Osteoblast (primary cell): ENCODE measurements at regions not wholly inside any gene's neighbourhood (a gene's known extent, or its start where the extent isn't known, plus 50 kb on each side); places are given as distances from the start of the nearest gene placed in this dataset.

Experiments
- DNase-seq: peaks from one replicate; pipeline ENCODE4 v3.0.0; 2011; ENCODE audit warnings: low spot score, mixed read lengths; ENCODE audit not compliant: insufficient read length; ENCODE audit errors: missing footprints
- H2AFZ ChIP-seq: 2 replicates; pipeline ENCODE4 v1.6.0; 2011; ENCODE audit warnings: mild to moderate bottlenecking, low read length
- H3K27ac ChIP-seq: 2 replicates; pipeline ENCODE4 v1.5.1; 2011; ENCODE audit warnings: mild to moderate bottlenecking, low read depth, low read length, moderate library complexity
- H3K27me3 ChIP-seq: 2 replicates; pipeline ENCODE4 v1.6.0; 2012; ENCODE audit warnings: mild to moderate bottlenecking, control low read depth, inconsistent platforms, low read length, moderate library complexity; ENCODE audit not compliant: insufficient read depth
- H3K36me3 ChIP-seq: 2 replicates; pipeline ENCODE4 v1.5.1; 2011; ENCODE audit warnings: mild to moderate bottlenecking, low read length, control low read depth, moderate library complexity; ENCODE audit not compliant: insufficient read depth
- H3K4me1 ChIP-seq: 2 replicates; pipeline ENCODE4 v1.5.1; 2011; ENCODE audit warnings: mild to moderate bottlenecking, low read length, control low read depth, moderate library complexity; ENCODE audit not compliant: insufficient read depth
- H3K4me2 ChIP-seq: 2 replicates; pipeline ENCODE4 v1.6.0; 2011; ENCODE audit warnings: mild to moderate bottlenecking, low read length; ENCODE audit not compliant: insufficient read depth
- H3K4me3 ChIP-seq: fragments of 200-600 bp; sonication (generic); 3 replicates; pipeline ENCODE4 v1.5.1; 2012; ENCODE audit warnings: mild to moderate bottlenecking, low read length, inconsistent platforms; ENCODE audit not compliant: insufficient read depth
- H3K79me2 ChIP-seq: 2 replicates; pipeline ENCODE4 v1.6.0; 2012; ENCODE audit warnings: mild to moderate bottlenecking, low read length, control low read depth, inconsistent platforms; ENCODE audit not compliant: insufficient read depth
- H3K9me3 ChIP-seq: 2 replicates; pipeline ENCODE4 v1.5.1; 2011; ENCODE audit warnings: low read depth, low read length, control low read depth
- H4K20me1 ChIP-seq: 2 replicates; pipeline ENCODE4 v1.6.0; 2012; ENCODE audit warnings: mild to moderate bottlenecking, low read length, control low read depth; ENCODE audit not compliant: insufficient read depth
- CTCF ChIP-seq: IDR thresholded peaks from 2 replicates; pipeline ENCODE4 v1.5.1; 2011; ENCODE audit warnings: mild to moderate bottlenecking, low read depth, low read length, moderate library complexity; ENCODE audit errors: extremely low read depth

DNA sequence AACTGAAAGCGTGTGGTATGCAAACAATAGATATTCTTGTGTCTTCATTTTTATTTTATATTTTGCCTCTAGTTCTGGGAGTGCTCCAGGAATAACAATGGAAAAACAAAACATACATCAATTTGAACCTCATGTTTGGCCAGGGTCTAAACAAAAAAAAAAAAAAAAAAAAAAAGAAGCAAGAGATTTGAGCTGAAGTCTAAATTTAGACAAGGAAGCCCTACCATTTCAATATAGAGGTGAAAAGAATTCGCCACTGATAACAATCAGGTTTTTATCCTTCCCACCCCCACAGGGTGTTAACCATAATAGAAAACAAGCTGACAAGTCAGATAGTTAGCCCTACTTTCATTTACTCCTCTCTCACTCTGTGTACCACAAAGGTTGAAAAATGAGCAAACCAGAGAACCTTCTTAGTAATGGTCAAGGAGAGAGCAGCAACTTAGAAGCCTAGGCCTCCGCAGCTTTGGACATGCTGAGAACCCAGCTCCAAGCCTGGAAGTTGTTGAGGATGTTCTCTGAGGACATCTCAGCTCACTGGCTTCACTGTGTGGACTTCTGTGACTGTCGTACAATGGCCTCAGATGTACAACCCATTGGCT lies 118.2 kb upstream of the HMHB1 start:
- Histone ChIP-seq H2AFZ (peak overlapping the region; percentile 18), H3K4me3 (no peak overlapping the region), H3K79me2 (no peaks in the 10 kb centered on the region), H4K20me1 (no peaks in the 10 kb centered on the region), H3K27me3 (no peaks in the 10 kb centered on the region), H3K36me3 (no peaks in the 10 kb centered on the region), H3K9me3 (no peaks in the 10 kb centered on the region), H3K4me1 (peaks cover 16% of the 10 kb centered on the region), H3K4me2 (no peak overlapping the region), H3K27ac (no peak overlapping the region)
- DNase-seq = peak; percentile 35
- TF ChIP-seq CTCF = no peak

DNA sequence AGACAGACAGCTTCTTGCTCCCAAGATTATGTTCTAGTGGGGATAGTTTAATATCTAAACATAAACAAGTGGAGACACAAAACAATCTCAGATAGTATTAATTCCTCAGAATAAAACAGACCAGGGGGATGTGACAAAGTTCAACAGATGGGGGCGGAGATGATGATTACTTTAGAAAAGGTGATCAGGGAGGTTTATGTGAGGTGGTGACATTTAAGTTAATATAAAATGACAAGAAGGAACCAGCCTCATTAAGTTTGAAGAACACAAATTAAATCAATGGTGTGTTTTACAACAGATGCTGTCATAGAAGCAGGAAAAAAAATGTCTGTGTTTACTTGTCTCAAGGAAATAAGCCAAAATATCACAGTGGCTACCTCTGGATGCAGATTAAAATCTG lies 119.6 kb upstream of the HMHB1 start:
- Histone ChIP-seq H4K20me1 (no peaks in the 10 kb centered on the region), H3K36me3 (no peaks in the 10 kb centered on the region), H3K27me3 (no peaks in the 10 kb centered on the region), H3K4me3 (no peak overlapping the region), H2AFZ (peak overlapping the region; percentile 54), H3K4me1 (peaks cover 16% of the 10 kb centered on the region), H3K27ac (no peak overlapping the region), H3K4me2 (no peak overlapping the region), H3K79me2 (no peaks in the 10 kb centered on the region), H3K9me3 (no peaks in the 10 kb centered on the region)
- TF ChIP-seq CTCF = no peak
- no peak for DNase-seq

GRCh38 chr5:143691945-143692290 lies 120.0 kb upstream of the HMHB1 start:
- no peak overlapping the region for H3K27ac ChIP-seq
- H3K79me2 ChIP-seq = no peaks in the 10 kb centered on the region
- H3K9me3 ChIP-seq = no peaks in the 10 kb centered on the region
- peaks cover 16% of the 10 kb centered on the region for H3K4me1 ChIP-seq
- no peak for DNase-seq
- TF ChIP-seq CTCF = no peak
- H3K4me2 ChIP-seq = no peak overlapping the region
- no peaks in the 10 kb centered on the region for H4K20me1 ChIP-seq
- peak overlapping the region; percentile 54 for H2AFZ ChIP-seq
- no peaks in the 10 kb centered on the region for H3K36me3 ChIP-seq
- H3K27me3 ChIP-seq = no peaks in the 10 kb centered on the region
- H3K4me3 ChIP-seq = no peak overlapping the region

- no peaks in the 10 kb centered on the region for H3K27me3 ChIP-seq
- H3K4me2 ChIP-seq = no peak overlapping the region
- peak overlapping the region; percentile 54 for H2AFZ ChIP-seq
- no peaks in the 10 kb centered on the region for H3K79me2 ChIP-seq
- H3K27ac ChIP-seq = no peak overlapping the region
- no peaks in the 10 kb centered on the region for H3K36me3 ChIP-seq
- no peaks in the 10 kb centered on the region for H4K20me1 ChIP-seq
- no peaks in the 10 kb centered on the region for H3K9me3 ChIP-seq
- no peak for TF ChIP-seq CTCF
- no peak overlapping the region for H3K4me3 ChIP-seq
- DNase-seq = no peak
- peaks cover 13% of the 10 kb centered on the region for H3K4me1 ChIP-seq
Observed at GRCh38 chr5:143691287-143691944, 120.5 kb upstream of the HMHB1 start.
